Inflammatory macrophage treated with lipopolysaccharide for 1 hour (primary cell): ENCODE measurements at regions not wholly inside any gene's neighbourhood (a gene's known extent, or its start where the extent isn't known, plus 50 kb on each side); places are given as distances from the start of the nearest gene placed in this dataset.
"Not testable (repeated sequence)": the region's sequence is repeated elsewhere in the genome, so short reads cannot be mapped to it uniquely, and the experiment has no call there.

Experiments used
- DNase-seq, 2 donors: peaks; one replicate each; pipeline ENCODE4 v3.0.0-alpha.2; 2020 to 2022

GRCh38 chr1:171397851-171398469, 84.0 kb downstream of the FMO4 start:
- DNase-seq = no peak

DNA sequence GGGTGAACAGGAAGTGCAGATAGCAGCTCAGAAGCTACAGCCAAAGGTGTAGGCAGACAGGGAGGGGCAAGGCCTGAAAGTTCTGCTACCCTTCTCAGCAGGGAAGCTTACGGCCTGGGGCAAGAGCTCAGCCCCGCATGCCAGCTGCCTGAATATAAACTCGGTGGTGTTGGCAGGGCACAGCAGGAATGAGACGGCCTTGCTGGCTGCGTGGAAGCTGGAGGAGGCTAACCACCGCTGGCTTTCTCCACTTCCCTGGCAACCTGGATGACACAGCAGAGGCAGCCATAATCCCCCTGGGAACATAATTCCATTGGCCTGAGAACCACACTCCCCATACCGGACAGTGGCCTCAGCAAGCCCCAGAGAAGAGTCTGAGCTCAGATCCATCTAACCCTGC, 81.9 kb upstream of the PRRC2C start:
- DNase-seq = no peak

- DNase-seq = no peak
Measured at GRCh38 chr1:171405391-171405714, 80.0 kb upstream of the PRRC2C start.

- not testable (repeated sequence) for DNase-seq
Measured at GRCh38 chr1:171413557-171413956, 71.8 kb upstream of the PRRC2C start.

GRCh38 chr1:171418546-171418945, 66.8 kb upstream of the PRRC2C start:
- no peak for DNase-seq

- DNase-seq = no peak
Measured at GRCh38 chr1:171420810-171421209, 64.5 kb upstream of the PRRC2C start.

DNA sequence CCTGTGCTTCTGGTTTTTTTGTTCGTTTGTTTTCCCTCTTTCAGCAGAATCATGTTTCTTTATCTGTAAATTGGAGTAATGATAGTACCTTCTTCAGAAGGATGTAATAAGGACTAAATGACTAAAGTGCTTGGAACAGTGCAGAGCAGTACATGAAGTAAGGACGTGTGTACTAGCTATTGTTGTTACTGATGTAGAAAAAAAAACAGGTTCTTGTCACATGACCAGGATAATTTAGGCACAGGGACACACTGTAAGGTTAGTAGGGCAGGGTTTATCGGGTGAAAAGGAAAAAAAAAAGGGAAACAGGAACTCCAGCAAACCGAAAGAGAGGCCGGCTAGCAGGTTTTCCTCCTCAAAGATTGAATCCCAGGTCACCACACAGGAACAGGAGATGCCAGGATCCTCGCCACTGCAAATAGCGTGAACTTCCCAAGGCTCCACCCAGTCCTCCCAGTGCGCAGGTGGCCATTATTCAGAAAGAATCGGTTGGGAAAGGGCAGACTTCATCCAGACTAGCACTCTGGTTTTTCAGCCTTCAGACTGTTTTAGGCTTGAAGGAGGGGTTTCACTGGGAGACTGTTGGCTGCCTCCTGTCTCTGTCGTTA, 63.8 kb upstream of the PRRC2C start:
- no peak for DNase-seq

DNA sequence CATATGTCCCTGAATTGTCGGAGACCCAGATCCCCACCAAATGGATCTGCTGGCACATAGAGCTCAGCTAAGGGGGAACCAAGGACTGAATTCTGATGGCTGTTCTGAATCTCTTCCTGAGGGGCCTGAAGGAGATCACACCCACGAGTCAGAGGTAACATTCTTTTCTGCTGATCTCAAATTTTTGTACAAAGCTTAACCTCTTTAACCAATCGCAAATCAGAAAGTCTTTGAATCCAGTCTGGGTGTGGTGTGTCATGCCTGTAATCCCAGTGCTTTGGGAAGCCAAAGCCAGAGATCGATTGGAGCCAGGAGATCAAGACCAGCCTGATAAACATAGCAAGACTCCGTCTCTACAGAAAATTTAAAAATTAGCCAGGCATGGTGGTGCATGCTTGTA, 62.8 kb upstream of the PRRC2C start:
- DNase-seq = no peak

- DNase-seq = no peak
Measured at GRCh38 chr1:171424494-171424893, 60.8 kb upstream of the PRRC2C start.

DNA sequence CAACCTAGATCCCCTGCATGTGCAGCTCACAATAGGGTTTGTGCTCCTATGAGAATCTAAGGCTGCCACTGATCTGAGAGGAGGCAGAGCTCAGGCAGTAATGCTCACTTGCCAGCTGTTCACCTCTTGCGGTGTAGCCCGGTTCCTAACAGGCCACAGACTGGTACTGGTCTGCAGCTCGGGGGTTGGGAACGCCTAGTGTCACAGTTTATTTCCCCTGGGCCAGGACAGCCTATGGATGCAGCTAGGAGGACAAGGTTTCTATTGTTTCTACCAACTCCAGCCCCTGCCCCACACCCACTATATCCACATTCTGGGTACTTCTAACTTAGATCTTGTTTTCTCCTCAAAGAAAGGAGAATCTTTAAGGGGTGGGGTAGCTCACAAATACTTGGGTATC, 58.7 kb upstream of the PRRC2C start:
- no peak for DNase-seq

DNA sequence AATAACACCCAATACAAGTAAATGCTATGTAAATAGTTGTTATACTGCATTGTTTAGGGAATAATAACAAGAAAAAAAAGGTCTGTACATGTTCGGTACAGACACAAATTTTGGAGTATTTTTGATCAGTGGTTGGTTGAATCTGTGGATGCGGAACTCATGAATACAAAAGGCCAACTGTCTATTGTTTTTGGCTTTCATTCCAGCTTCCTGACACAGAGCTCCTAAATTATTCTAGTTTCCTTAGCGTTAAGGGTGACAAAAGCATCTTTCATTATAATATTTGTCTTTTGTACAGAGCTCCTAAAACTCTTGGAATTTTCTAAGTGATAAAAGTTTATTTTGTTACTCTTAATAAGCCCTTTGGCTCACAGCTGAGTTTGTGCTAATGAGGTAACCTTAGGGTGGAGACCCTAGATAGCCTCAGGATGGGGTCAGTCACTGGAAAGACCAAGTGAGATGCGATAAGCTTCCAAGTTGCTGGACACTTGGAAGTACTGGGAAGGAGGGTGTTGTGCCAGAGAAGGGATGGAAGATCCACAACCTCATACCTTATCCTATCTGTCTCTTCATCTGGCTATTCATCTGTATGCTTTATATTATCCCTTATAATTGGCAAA, 57.4 kb upstream of the PRRC2C start:
- no peak for DNase-seq

GRCh38 chr1:171429137-171429536, 56.2 kb upstream of the PRRC2C start:
- DNase-seq = no peak

DNA sequence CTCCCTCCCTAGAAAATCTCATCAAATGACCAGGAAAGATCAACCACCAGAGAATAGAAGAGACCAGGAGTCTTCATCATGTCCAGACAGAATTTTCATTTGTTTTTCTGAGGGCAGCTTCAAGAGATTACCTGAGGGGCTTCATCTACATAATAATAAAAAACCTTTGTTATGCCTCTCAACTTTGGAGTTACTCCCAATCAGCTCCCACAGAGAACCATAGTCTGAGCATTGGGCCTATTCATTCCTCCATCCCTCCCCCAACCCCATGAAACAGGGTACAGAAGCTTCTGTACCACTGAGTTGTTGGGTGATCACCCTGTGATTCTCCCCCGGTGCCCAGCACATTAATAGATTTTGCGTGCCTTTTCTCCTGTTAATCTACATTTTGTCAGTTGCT, 53.3 kb upstream of the PRRC2C start:
- no peak for DNase-seq

GRCh38 chr1:171432473-171432872, 52.9 kb upstream of the PRRC2C start:
- no peak for DNase-seq

- DNase-seq = no peak
Measured at GRCh38 chr1:171433451-171433850, 51.9 kb upstream of the PRRC2C start.

DNA sequence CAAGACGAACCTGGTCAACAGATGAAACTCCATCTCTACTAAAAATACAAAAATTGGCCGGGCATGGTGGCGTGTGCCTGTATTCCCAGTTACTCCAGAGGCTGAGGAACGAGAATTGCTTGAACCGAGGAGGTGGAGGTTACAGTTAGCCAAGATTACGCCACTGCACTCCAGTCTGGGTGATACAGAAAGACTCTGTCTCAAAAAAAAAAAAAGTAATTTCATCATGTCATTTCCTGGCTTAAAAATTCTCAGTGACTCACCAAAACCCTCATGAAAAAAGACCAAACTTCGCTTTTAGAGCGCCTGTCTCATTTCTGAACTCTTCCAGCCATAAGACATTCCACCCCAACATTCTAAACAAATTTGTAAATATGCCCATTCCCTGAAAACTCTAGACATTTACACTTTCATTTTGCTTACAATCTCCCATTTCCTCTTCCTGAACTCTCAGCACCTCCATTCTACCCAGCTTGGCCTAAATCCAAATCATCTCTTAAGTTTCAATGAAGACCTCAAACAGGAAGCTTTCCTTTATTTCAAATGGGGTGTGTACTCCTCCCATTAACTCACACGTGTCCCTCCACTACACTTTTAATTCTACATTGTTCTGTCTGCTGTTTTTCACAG, 50.5 kb upstream of the PRRC2C start:
- peak; percentile 70 to 79 for DNase-seq
